A549 (cell line): ENCODE measurements at regions not wholly inside any gene's neighbourhood (a gene's known extent, or its start where the extent isn't known, plus 50 kb on each side); places are given as distances from the start of the nearest gene placed in this dataset.

Experiments used
- ATAC-seq, 2 experiments: fragments of 200-7000 bp in 1 of 2; fragments of >200 bp in 1 of 2; cut with Nextera tagmentation in 1 of 2; cut with Tn5 transposase in 1 of 2; 3 replicates each; pipeline versions ENCODE4 v1.8.0 to v1.9.1; 2018 to 2020; ENCODE audit warnings: mild to moderate bottlenecking in 1 of 2, moderate library complexity in 1 of 2
- CTCF ChIA-PET: fragments of 300-600 bp; sonication (Branson Sonifier 250); formaldehyde crosslinking; extraction: SDS; loops from one replicate; lab custom pipeline; 2021; ENCODE audit warnings: antibody characterized with exemption, inconsistent platforms; lab: Yijun Ruan, JAX
- POLR2A ChIA-PET: fragments of 350-600 bp; formaldehyde crosslinking; extraction: SDS; loops from one replicate; lab custom pipeline; 2021; ENCODE audit warnings: antibody characterized with exemption, inconsistent platforms; lab: Yijun Ruan, JAX
- DNase-seq, 2 experiments: peaks; one replicate each; pipeline versions ENCODE4 v3.0.0 to v3.0.0-alpha.2; 2011 to 2016; ENCODE audit warnings: low read depth in 1 of 2, low spot score in 1 of 2
- FAIRE-seq: peaks from 2 replicates; lab custom pipeline; 2011; peaks lifted over from hg19 to GRCh38; lab: Jason Lieb, UNC
- H3K27ac ChIP-seq, 2 experiments: fragments of >200 bp; sonication (Bioruptor Twin); formaldehyde crosslinking; 3 replicates each; pipeline ENCODE4 v1.5.1; 2016 to 2017
- H3K4me1 ChIP-seq: fragments of >200 bp; sonication (Bioruptor Twin); formaldehyde crosslinking; 3 replicates; pipeline ENCODE4 v1.6.1; 2016
- H3K4me2 ChIP-seq: fragments of >200 bp; sonication (Bioruptor Twin); formaldehyde crosslinking; 3 replicates; pipeline ENCODE4 v1.6.1; 2016
- H3K4me3 ChIP-seq: fragments of >200 bp; sonication (Bioruptor Twin); formaldehyde crosslinking; 3 replicates; pipeline ENCODE4 v1.5.1; 2016
- H3K9me3 ChIP-seq: fragments of >200 bp; sonication (Bioruptor Twin); formaldehyde crosslinking; 3 replicates; pipeline ENCODE4 v1.6.1; 2016
- CBX2 ChIP-seq: fragments of 200-600 bp; sonication (generic); IDR thresholded peaks from 2 replicates; pipeline ENCODE4 v1.6.1; 2016; ENCODE audit warnings: low read depth, mild to moderate bottlenecking, borderline replicate concordance
- CEBPB ChIP-seq, 2 experiments: fragments of >200 bp in 1 of 2; sonication (Bioruptor Twin) in 1 of 2; formaldehyde crosslinking in 1 of 2; IDR thresholded peaks; 2 replicates each; pipeline ENCODE4 v1.6.1; 2012 to 2016
- CHD4 ChIP-seq: fragments of 200-600 bp; sonication (generic); IDR thresholded peaks from 2 replicates; pipeline ENCODE4 v1.6.1; 2016; ENCODE audit warnings: antibody characterized with exemption, mild to moderate bottlenecking, borderline replicate concordance
- EHMT2 ChIP-seq: fragments of 200-600 bp; sonication (generic); IDR thresholded peaks from 2 replicates; pipeline ENCODE4 v1.6.1; 2016; ENCODE audit warnings: antibody characterized with exemption, low read depth, mild to moderate bottlenecking, moderate library complexity
- EP300 ChIP-seq, 2 experiments: fragments of >200 bp; sonication (Bioruptor Twin); formaldehyde crosslinking; IDR thresholded peaks; 2 replicates in 1 of 2; 3 replicates in 1 of 2; pipeline ENCODE4 v1.6.1; 2016 to 2017
- FOSB ChIP-seq: fragments of 250-450 bp; sonication (Bioruptor Pico); IDR thresholded peaks from 2 replicates; pipeline ENCODE4 v1.5.0; 2020; ENCODE audit warnings: mild to moderate bottlenecking, moderate library complexity
- FOXS1 ChIP-seq: fragments of 250-450 bp; sonication (Bioruptor Pico); IDR thresholded peaks from 2 replicates; pipeline ENCODE4 v1.5.0; 2020; ENCODE audit warnings: mild to moderate bottlenecking, moderate library complexity
- HEYL ChIP-seq: fragments of 250-450 bp; sonication (Bioruptor Pico); IDR thresholded peaks from 2 replicates; pipeline ENCODE4 v1.8.0; 2021; ENCODE audit warnings: mild to moderate bottlenecking, moderate library complexity
- HOXB13 ChIP-seq: fragments of 250-450 bp; sonication (Bioruptor Pico); IDR thresholded peaks from 2 replicates; pipeline ENCODE4 v1.5.0; 2020; ENCODE audit warnings: low read depth, mild to moderate bottlenecking, moderate library complexity
- HOXB5 ChIP-seq: fragments of 250-450 bp; sonication (Bioruptor Pico); IDR thresholded peaks from 2 replicates; pipeline ENCODE4 v1.5.0; 2020; ENCODE audit warnings: mild to moderate bottlenecking, moderate library complexity
- JUN ChIP-seq, 2 experiments: fragments of >200 bp; sonication (Bioruptor Twin); formaldehyde crosslinking; IDR thresholded peaks; 2 replicates in 1 of 2; 3 replicates in 1 of 2; pipeline ENCODE4 v1.6.1; 2016 to 2017
- MAFK ChIP-seq: fragments of 450-650 bp; IDR thresholded peaks from 2 replicates; pipeline ENCODE4 v1.6.1; 2014; ENCODE audit not compliant: partially characterized antibody
- MAZ ChIP-seq: fragments of 150-350 bp; IDR thresholded peaks from 2 replicates; pipeline ENCODE4 v1.6.1; 2014; ENCODE audit warnings: antibody characterized with exemption, low read depth, low read length, borderline replicate concordance
- NR3C1 ChIP-seq: fragments of >200 bp; sonication (Bioruptor Twin); formaldehyde crosslinking; IDR thresholded peaks from 3 replicates; pipeline ENCODE4 v1.6.1; 2017
- PHF8 ChIP-seq: fragments of 200-600 bp; sonication (generic); IDR thresholded peaks from 2 replicates; pipeline ENCODE4 v1.6.1; 2016; ENCODE audit warnings: low read depth, mild to moderate bottlenecking, antibody characterized with exemption, moderate library complexity, borderline replicate concordance
- RARB ChIP-seq: fragments of 250-450 bp; sonication (Bioruptor Pico); IDR thresholded peaks from 2 replicates; pipeline ENCODE4 v1.8.0; 2021; ENCODE audit warnings: mild to moderate bottlenecking, moderate library complexity
- RFX5 ChIP-seq: fragments of 450-650 bp; IDR thresholded peaks from 2 replicates; pipeline ENCODE4 v1.7.1; 2014; ENCODE audit warnings: antibody characterized with exemption, mild to moderate bottlenecking, moderate library complexity
- SREBF2 ChIP-seq: fragments of 450-650 bp; IDR thresholded peaks from 2 replicates; pipeline ENCODE4 v1.6.1; 2014; ENCODE audit warnings: mild to moderate bottlenecking, moderate library complexity
- TP53 ChIP-seq: fragments of 250-450 bp; sonication (Bioruptor Pico); IDR thresholded peaks from 2 replicates; pipeline ENCODE4 v1.5.0; 2021; ENCODE audit warnings: mild to moderate bottlenecking, moderate library complexity
- ZFP36 ChIP-seq: fragments of 450-650 bp; IDR thresholded peaks from 2 replicates; pipeline ENCODE4 v1.6.1; 2014; ENCODE audit warnings: borderline replicate concordance; ENCODE audit not compliant: partially characterized antibody
- WGBS: methylation state at CpG from one replicate; pipeline ENCODE4 v1.1.6; 2017; ENCODE audit errors: missing lambda C conversion rate; 5-methylcytosine and 5-hydroxymethylcytosine counted together
- TF ChIP-seq, protein P1 (sequence below): IDR thresholded peaks from 2 replicates; pipeline ENCODE4 v1.6.1; 2012
- TF ChIP-seq, protein P2 (sequence below): IDR thresholded peaks from 2 replicates; pipeline ENCODE4 v1.6.1; 2012
- TF ChIP-seq, protein P3 (sequence below): fragments of 250-450 bp; sonication (Bioruptor Pico); IDR thresholded peaks from 2 replicates; pipeline ENCODE4 v1.5.0; 2021; ENCODE audit warnings: mild to moderate bottlenecking, moderate library complexity, borderline replicate concordance
- TF ChIP-seq, protein P4 (sequence below): fragments of 200-600 bp; sonication (generic); IDR thresholded peaks from 2 replicates; pipeline ENCODE4 v1.6.1; 2016; ENCODE audit warnings: antibody characterized with exemption, mild to moderate bottlenecking, moderate library complexity
- TF ChIP-seq, protein P5 (sequence below): fragments of >200 bp; sonication (Bioruptor Twin); formaldehyde crosslinking; IDR thresholded peaks from 3 replicates; pipeline ENCODE4 v1.5.1; 2016
- TF ChIP-seq, protein P6 (sequence below): fragments of 450-650 bp; IDR thresholded peaks from 2 replicates; pipeline ENCODE4 v1.6.1; 2014; ENCODE audit warnings: antibody characterized with exemption

DNA sequence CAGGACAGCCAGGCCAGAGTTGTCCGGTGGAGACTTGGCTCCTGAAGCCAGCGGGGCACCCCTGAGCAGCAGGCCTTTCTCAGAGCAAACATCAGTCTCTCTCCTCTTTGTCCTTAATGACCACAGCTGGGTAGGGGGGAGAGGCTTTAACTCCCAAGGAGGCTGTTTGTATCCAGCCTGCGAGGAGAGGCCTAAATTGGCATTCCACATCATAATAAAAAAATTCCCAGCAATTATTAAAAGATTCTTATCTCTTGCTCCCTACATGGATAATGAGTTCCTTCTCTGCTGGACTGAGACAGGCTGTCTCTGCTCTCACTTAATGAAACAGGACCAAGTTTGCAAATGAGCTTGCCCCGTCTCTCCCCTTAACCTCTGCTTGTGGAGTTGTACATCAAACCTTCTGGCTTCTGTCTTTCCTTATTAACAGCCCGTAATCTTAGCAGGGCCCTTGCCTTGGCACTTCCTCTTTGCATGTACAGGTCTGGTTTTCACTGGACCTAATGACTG lies 838.2 kb downstream of the MAFB start:
- no peaks in the 10 kb centered on the region for H3K9me3 ChIP-seq
- ChIA-PET POLR2A (no interaction called here), CTCF (interaction anchor here (1.2 kb wide), 1 partner anchor 9 kb away, joined by 3 read pairs; no protein-coding TSS in a partner anchor)
- no peaks in the 10 kb centered on the region for H3K4me1 ChIP-seq
- no peak overlapping the region for H3K27ac ChIP-seq
- FAIRE-seq (no peak), DNase-seq (no peak), ATAC-seq (no peak)
- H3K4me3 ChIP-seq: no peak overlapping the region
- no peak overlapping the region for H3K4me2 ChIP-seq
- 6% methylated on average over 5 of the region's 5 CpGs for WGBS
- no peak for TF ChIP-seq HEYL
- TF ChIP-seq PHF8: no peak
- no peak for TF ChIP-seq ZFP36
- no peak for TF ChIP-seq CHD4
- TF ChIP-seq, protein P1, sequence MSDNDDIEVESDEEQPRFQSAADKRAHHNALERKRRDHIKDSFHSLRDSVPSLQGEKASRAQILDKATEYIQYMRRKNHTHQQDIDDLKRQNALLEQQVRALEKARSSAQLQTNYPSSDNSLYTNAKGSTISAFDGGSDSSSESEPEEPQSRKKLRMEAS: no peak
- TF ChIP-seq, protein P2, sequence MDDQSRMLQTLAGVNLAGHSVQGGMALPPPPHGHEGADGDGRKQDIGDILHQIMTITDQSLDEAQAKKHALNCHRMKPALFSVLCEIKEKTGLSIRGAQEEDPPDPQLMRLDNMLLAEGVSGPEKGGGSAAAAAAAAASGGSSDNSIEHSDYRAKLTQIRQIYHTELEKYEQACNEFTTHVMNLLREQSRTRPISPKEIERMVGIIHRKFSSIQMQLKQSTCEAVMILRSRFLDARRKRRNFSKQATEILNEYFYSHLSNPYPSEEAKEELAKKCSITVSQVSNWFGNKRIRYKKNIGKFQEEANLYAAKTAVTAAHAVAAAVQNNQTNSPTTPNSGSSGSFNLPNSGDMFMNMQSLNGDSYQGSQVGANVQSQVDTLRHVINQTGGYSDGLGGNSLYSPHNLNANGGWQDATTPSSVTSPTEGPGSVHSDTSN: no peak
- TF ChIP-seq HOXB5 (CRISPR knock-in tag): no peak
- no peak for TF ChIP-seq MAFK
- no peak for TF ChIP-seq HOXB13 (CRISPR knock-in tag)
- TF ChIP-seq, protein P3, sequence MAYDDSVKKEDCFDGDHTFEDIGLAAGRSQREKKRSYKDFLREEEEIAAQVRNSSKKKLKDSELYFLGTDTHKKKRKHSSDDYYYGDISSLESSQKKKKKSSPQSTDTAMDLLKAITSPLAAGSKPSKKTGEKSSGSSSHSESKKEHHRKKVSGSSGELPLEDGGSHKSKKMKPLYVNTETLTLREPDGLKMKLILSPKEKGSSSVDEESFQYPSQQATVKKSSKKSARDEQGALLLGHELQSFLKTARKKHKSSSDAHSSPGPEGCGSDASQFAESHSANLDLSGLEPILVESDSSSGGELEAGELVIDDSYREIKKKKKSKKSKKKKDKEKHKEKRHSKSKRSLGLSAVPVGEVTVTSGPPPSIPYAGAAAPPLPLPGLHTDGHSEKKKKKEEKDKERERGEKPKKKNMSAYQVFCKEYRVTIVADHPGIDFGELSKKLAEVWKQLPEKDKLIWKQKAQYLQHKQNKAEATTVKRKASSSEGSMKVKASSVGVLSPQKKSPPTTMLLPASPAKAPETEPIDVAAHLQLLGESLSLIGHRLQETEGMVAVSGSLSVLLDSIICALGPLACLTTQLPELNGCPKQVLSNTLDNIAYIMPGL (CRISPR knock-in tag): no peak
- TF ChIP-seq, protein P4, sequence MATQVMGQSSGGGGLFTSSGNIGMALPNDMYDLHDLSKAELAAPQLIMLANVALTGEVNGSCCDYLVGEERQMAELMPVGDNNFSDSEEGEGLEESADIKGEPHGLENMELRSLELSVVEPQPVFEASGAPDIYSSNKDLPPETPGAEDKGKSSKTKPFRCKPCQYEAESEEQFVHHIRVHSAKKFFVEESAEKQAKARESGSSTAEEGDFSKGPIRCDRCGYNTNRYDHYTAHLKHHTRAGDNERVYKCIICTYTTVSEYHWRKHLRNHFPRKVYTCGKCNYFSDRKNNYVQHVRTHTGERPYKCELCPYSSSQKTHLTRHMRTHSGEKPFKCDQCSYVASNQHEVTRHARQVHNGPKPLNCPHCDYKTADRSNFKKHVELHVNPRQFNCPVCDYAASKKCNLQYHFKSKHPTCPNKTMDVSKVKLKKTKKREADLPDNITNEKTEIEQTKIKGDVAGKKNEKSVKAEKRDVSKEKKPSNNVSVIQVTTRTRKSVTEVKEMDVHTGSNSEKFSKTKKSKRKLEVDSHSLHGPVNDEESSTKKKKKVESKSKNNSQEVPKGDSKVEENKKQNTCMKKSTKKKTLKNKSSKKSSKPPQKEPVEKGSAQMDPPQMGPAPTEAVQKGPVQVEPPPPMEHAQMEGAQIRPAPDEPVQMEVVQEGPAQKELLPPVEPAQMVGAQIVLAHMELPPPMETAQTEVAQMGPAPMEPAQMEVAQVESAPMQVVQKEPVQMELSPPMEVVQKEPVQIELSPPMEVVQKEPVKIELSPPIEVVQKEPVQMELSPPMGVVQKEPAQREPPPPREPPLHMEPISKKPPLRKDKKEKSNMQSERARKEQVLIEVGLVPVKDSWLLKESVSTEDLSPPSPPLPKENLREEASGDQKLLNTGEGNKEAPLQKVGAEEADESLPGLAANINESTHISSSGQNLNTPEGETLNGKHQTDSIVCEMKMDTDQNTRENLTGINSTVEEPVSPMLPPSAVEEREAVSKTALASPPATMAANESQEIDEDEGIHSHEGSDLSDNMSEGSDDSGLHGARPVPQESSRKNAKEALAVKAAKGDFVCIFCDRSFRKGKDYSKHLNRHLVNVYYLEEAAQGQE: no peak
- no peak for TF ChIP-seq MAZ
- no peak for TF ChIP-seq EHMT2
- no peak for TF ChIP-seq CEBPB (IDR thresholded peaks at IDR 0.05)
- TF ChIP-seq FOSB (CRISPR knock-in tag): no peak

DNA sequence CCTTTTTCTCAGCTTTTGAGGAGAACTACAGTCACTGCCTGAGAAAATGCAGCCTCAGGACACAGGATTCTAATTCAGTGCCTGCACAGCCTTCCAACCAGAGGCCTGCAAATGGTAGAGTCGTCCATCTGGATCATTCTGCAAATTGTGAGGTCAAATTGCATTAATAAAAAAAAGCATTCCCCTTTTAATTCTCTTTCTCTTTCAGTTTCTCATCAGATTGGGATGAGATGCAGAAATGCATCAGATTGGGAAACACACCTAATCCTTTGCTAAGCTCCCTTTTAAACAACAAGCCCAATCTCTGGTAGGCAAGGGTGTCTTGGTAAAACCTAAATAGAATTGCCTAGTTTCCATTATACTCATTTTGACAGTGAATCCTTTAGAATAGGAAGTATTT lies 838.8 kb downstream of the MAFB start:
- no peak overlapping the region for H3K4me2 ChIP-seq
- ChIA-PET POLR2A (no interaction called here), CTCF (interaction anchor here (1.2 kb wide), 1 partner anchor 10 kb away, joined by 3 read pairs; no protein-coding TSS in a partner anchor)
- H3K4me3 ChIP-seq: no peak overlapping the region
- TF ChIP-seq FOXS1 (CRISPR knock-in tag) (no peak), HOXB5 (CRISPR knock-in tag) (no peak), TP53 (CRISPR knock-in tag) (no peak), HEYL (no peak), RARB (CRISPR knock-in tag) (no peak), NR3C1 (no peak), JUN (IDR thresholded peaks at IDR 0.05) (no peak), FOSB (CRISPR knock-in tag) (no peak), RFX5 (no peak), CHD4 (no peak), EP300 (IDR thresholded peaks at IDR 0.05) (no peak), CBX2 (no peak), SREBF2 (no peak)
- TF ChIP-seq, protein P5, sequence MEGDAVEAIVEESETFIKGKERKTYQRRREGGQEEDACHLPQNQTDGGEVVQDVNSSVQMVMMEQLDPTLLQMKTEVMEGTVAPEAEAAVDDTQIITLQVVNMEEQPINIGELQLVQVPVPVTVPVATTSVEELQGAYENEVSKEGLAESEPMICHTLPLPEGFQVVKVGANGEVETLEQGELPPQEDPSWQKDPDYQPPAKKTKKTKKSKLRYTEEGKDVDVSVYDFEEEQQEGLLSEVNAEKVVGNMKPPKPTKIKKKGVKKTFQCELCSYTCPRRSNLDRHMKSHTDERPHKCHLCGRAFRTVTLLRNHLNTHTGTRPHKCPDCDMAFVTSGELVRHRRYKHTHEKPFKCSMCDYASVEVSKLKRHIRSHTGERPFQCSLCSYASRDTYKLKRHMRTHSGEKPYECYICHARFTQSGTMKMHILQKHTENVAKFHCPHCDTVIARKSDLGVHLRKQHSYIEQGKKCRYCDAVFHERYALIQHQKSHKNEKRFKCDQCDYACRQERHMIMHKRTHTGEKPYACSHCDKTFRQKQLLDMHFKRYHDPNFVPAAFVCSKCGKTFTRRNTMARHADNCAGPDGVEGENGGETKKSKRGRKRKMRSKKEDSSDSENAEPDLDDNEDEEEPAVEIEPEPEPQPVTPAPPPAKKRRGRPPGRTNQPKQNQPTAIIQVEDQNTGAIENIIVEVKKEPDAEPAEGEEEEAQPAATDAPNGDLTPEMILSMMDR: no peak
- TF ChIP-seq, protein P6, sequence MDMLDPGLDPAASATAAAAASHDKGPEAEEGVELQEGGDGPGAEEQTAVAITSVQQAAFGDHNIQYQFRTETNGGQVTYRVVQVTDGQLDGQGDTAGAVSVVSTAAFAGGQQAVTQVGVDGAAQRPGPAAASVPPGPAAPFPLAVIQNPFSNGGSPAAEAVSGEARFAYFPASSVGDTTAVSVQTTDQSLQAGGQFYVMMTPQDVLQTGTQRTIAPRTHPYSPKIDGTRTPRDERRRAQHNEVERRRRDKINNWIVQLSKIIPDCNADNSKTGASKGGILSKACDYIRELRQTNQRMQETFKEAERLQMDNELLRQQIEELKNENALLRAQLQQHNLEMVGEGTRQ: no peak
- TF ChIP-seq, protein P2: no peak
- TF ChIP-seq, all 56 proteins: peak for 0
- ATAC-seq (no peak), FAIRE-seq (no peak), DNase-seq (no peak)
- Histone ChIP-seq H3K9me3 (no peaks in the 10 kb centered on the region), H3K27ac (no peak overlapping the region), H3K4me1 (no peaks in the 10 kb centered on the region)
- WGBS: 0% methylated on average over 1 of the region's 1 CpG
